GM08714 (cell line): ENCODE measurements at regions not wholly inside any gene's neighbourhood (a gene's known extent, or its start where the extent isn't known, plus 50 kb on each side); places are given as distances from the start of the nearest gene placed in this dataset.

Source experiments
- H3K4me3 ChIP-seq: fragments of 200-500 bp; sonication (Bioruptor generic); 2 replicates; pipeline ENCODE4 v1.5.1; 2014; ENCODE audit warnings: mild to moderate bottlenecking, low read length, inconsistent platforms
- ZNF274 ChIP-seq: IDR thresholded peaks from 2 replicates; pipeline ENCODE4 v1.6.1; 2012; ENCODE audit warnings: mild to moderate bottlenecking, low read depth, low read length

- no peak for TF ChIP-seq ZNF274
- H3K4me3 ChIP-seq: no peak overlapping the region
Observed at GRCh38 chr12:24739106-24739779, 209.7 kb downstream of the BCAT1 start.

- TF ChIP-seq ZNF274: no peak
- no peak overlapping the region for H3K4me3 ChIP-seq
Observed at GRCh38 chr12:24738441-24738840, 210.5 kb downstream of the BCAT1 start.

GRCh38 chr12:24731596-24731995 is 217.3 kb downstream of the BCAT1 start:
- no peak overlapping the region for H3K4me3 ChIP-seq
- no peak for TF ChIP-seq ZNF274

DNA sequence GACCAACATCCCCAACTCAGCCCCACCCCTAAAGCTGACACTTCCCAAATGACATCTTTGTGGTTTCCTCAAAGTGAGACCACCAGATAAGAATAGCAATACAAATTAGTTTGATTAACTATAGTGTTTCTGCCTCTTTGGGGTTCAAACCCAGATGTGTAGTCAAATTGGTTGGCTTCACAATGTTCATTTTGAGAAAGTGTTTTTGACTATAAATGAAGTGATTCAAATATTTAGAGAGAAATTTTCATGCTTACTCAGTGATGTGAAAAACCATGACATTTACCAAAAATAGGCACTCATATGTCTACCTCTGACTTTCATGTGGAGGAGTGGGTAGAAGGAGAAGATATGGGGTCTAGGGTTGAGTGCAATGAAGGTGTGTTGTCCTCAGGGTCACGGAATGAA is 218.4 kb downstream of the BCAT1 start:
- TF ChIP-seq ZNF274: no peak
- no peak overlapping the region for H3K4me3 ChIP-seq

DNA sequence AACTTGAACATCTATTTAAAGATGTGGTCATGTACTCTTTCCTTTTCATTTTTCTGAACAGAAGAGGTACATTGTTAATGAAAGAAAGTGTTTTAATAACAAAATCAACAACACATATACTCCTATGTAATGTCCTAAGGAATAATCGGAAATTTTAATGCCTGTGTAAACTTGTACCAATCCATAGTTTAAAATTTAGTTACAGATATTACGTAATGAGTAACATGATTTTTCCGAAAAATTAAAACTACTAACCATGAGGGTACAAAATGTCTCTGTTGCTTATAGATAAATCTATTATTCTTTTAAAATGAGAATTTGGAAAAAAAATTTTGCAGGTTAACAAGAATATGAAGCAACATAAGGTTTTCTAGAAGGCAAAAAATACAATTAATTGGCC is 220.1 kb downstream of the BCAT1 start:
- no peak for TF ChIP-seq ZNF274
- no peak overlapping the region for H3K4me3 ChIP-seq

DNA sequence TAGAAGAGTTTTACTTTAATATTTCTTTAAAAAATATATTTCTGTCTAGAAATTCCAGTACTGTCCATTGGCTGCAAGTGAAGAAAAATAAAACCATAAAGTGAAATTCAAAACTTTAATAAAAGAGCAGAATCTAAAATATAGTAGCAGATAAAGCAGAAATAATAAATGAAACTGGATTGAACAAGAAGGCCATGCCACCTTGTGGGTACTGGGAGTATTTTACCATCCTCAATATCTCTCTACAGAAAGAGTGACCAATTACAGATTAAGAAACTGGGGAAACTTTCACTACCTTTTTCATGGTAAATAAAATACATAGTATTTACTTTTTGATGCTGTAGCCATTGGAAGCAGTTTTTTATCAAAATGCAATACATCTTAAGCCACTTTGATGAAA is 220.5 kb downstream of the BCAT1 start:
- no peak overlapping the region for H3K4me3 ChIP-seq

DNA sequence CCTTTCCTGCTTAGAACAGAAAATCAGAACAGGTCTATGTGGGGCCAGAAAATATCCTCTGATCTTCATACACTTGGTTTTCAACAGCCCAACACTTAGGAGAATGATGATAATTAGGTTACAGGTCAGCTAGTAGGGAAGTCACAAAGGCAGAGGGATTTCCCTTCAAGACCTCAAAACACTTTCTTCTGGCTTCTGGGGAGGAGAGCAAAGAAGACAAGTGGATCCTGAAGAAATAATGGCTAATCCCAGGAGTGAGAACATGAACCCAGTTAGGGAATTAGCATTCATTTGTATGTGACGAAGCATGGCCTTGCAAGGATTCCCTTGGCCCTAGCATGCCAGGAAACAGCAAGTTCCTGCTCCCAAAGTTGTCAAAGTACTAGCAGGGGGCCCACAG is 223.3 kb downstream of the BCAT1 start:
- no peak overlapping the region for H3K4me3 ChIP-seq
- no peak for TF ChIP-seq ZNF274

More for the DNA sequence above, 220.5 kb downstream of the BCAT1 start:
- no peak for TF ChIP-seq ZNF274

- no peak overlapping the region for H3K4me3 ChIP-seq
- no peak for TF ChIP-seq ZNF274
Observed at GRCh38 chr12:24724814-24725213, 224.1 kb downstream of the BCAT1 start.

DNA sequence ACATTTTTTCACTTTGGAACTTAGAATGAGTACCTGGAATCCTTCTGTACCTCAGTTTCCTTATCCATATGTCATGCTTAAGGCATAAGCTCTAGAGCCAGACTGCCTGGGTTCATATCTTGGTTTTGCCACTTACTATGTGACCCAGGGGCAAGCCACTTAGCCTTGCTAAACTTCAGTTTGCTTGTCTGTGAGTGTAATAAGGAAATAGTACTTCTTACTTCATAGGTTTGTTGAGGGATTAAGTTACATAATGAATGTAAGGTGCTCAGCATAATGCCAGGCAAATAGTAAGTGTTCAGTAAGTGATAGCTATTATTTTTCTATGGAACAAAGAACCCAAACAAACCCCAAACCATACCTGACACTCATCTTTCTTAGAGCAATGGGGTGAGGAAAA is 225.1 kb downstream of the BCAT1 start:
- no peak overlapping the region for H3K4me3 ChIP-seq
- no peak for TF ChIP-seq ZNF274

- TF ChIP-seq ZNF274: no peak
- no peak overlapping the region for H3K4me3 ChIP-seq
Observed at GRCh38 chr12:24721191-24721590, 227.7 kb downstream of the BCAT1 start.

- H3K4me3 ChIP-seq: no peak overlapping the region
- no peak for TF ChIP-seq ZNF274
Observed at GRCh38 chr12:24719293-24719721, 229.6 kb downstream of the BCAT1 start.

GRCh38 chr12:24718617-24719016 is 230.3 kb downstream of the BCAT1 start:
- H3K4me3 ChIP-seq: no peak overlapping the region
- TF ChIP-seq ZNF274: no peak

DNA sequence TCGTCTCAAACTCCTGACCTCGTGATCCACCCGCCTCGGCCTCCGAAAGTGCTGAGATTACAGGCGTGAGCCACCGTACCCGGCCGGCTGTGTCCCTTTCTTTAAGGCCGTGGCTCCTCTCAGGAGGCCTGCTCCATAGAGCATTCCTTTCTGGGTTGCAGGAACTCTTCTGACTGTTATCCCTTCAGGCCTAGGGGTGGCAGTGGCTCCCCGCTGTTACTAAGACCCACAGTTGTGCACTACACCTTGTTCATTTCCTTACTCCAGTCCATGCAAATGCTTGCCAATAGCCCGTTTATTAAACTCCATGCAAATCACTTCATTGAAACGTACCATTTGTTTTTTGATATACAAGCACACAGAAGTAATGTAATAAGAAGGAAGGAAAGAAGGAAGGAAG is 234.7 kb downstream of the BCAT1 start:
- no peak for TF ChIP-seq ZNF274
- H3K4me3 ChIP-seq: no peak overlapping the region

- TF ChIP-seq ZNF274: no peak
- H3K4me3 ChIP-seq: no peak overlapping the region
Observed at GRCh38 chr12:24711056-24712008, 237.6 kb downstream of the BCAT1 start.

DNA sequence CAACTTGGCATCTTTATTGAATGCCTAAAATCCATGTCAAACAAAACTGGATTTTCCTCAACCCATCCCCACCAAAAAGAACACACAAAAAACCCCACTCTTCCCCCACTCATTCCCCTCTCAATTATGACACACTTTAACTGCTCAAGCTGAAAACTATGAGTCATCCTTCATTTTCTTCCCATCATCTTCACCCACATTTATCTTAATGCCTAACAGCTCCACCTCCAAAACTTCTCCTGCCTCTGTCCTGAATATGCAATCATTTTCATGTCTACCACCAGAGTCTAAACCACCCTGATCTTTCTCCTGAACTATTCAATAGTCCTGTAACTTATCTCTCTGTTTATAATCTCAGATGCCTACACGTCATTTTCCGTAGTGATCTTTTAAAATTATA is 239.7 kb downstream of the BCAT1 start:
- TF ChIP-seq ZNF274: no peak
- H3K4me3 ChIP-seq: no peak overlapping the region

- H3K4me3 ChIP-seq: no peak overlapping the region
- TF ChIP-seq ZNF274: no peak
Observed at GRCh38 chr12:24708718-24709117, 240.2 kb downstream of the BCAT1 start.
